A673 (cell line): ENCODE measurements at regions not wholly inside any gene's neighbourhood (a gene's known extent, or its start where the extent isn't known, plus 50 kb on each side); places are given as distances from the start of the nearest gene placed in this dataset.

Experiments used
- BruUV-seq: library from RNA; stranded (reverse); fragments of 400-500 nt; replicated peaks from 2 replicates; lab custom pipeline; 2021; lab: Mats Ljungman, UMichigan
- CTCF ChIA-PET: fragments of 300-600 bp; sonication (Branson Sonifier 250); formaldehyde crosslinking; loops from one replicate; lab custom pipeline; 2022; ENCODE audit warnings: antibody characterized with exemption; lab: Charles Lee
- POLR2A ChIA-PET: fragments of 300-600 bp; sonication (Branson Sonifier 250); formaldehyde crosslinking; loops from one replicate; lab custom pipeline; 2022; ENCODE audit warnings: antibody characterized with exemption; ENCODE audit not compliant: low non-redundant PET; lab: Charles Lee
- DNase-seq: peaks from one replicate; pipeline ENCODE4 v3.0.0-alpha.2; 2015; ENCODE audit warnings: low spot score
- H3K27ac ChIP-seq: fragments of 200-600 bp; sonication (generic); 2 replicates; pipeline ENCODE4 v1.5.1; 2016; ENCODE audit warnings: mixed run types, low read depth, mild to moderate bottlenecking, mixed read lengths, antibody characterized with exemption, low read length; ENCODE audit not compliant: poor library complexity, severe bottlenecking
- H3K27me3 ChIP-seq: fragments of 200-600 bp; sonication (generic); replicated peaks from 2 replicates; pipeline ENCODE4 v1.6.1; 2017; ENCODE audit warnings: mixed run types, low read depth, mild to moderate bottlenecking, mixed read lengths, antibody characterized with exemption, low read length; ENCODE audit not compliant: insufficient read depth, poor library complexity
- H3K36me3 ChIP-seq: fragments of 200-600 bp; sonication (generic); 2 replicates; pipeline ENCODE4 v1.6.1; 2016; ENCODE audit warnings: mixed run types, mild to moderate bottlenecking, mixed read lengths, antibody characterized with exemption, low read length; ENCODE audit not compliant: insufficient read depth, poor library complexity, severe bottlenecking
- H3K4me1 ChIP-seq: fragments of 200-600 bp; sonication (generic); 2 replicates; pipeline ENCODE4 v1.6.1; 2017; ENCODE audit warnings: mixed run types, mild to moderate bottlenecking, mixed read lengths, antibody characterized with exemption, low read length; ENCODE audit not compliant: insufficient read depth, poor library complexity, severe bottlenecking
- H3K4me3 ChIP-seq: fragments of 200-600 bp; sonication (generic); 2 replicates; pipeline ENCODE4 v1.5.1; 2016; ENCODE audit warnings: low read depth, mixed run types, mild to moderate bottlenecking, mixed read lengths, low read length; ENCODE audit not compliant: poor library complexity, severe bottlenecking
- H3K9me3 ChIP-seq: fragments of 200-600 bp; sonication (generic); 2 replicates; pipeline ENCODE4 v1.6.1; 2016; ENCODE audit warnings: mixed run types, low read depth, mild to moderate bottlenecking, mixed read lengths, antibody characterized with exemption, low read length; ENCODE audit not compliant: poor library complexity, severe bottlenecking
- EZH2 ChIP-seq: fragments of 200-600 bp; sonication (generic); IDR thresholded peaks from 2 replicates; pipeline ENCODE4 v1.6.1; 2017; ENCODE audit warnings: borderline replicate concordance, low read depth, mild to moderate bottlenecking, mixed read lengths, antibody characterized with exemption, low read length; ENCODE audit not compliant: poor library complexity, severe bottlenecking
- intact Hi-C: fragments of 100-400 bp; cut with micrococcal nuclease; formaldehyde crosslinking; loops from one replicate; pipeline ENCODE4 v1.10.0; 2022; ENCODE audit not compliant: unreplicated experiment
- TF ChIP-seq, protein P1 (sequence below): fragments of 300-800, 200-600 bp; sonication (generic); conservative IDR thresholded peaks from 2 replicates; pipeline ENCODE4 v1.5.1; 2017; ENCODE audit warnings: low read depth, mild to moderate bottlenecking, antibody characterized with exemption, low read length, moderate library complexity, mixed read lengths

DNA sequence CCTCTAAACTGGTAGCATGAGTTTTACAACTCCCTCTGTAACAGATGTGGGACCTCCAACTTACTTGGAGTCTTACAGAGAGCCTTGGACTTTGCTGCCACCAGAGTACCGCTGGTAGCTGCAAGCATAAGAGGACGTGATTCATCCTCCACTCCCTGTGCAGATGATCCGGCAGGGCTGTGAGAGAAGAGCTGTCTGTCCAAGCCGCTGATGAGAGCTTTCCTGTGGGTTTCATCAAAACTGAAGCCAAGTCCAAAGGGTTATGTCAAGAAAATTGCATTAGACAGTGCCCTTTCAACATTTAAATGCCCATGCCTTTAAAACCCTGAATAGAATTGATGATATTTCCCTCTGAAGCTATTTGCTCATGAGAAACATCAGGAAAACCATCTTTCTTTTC, 85.8 kb downstream of the LLPH start:
- no peaks in the 10 kb centered on the region for H3K36me3 ChIP-seq
- no TSS peak for BruUV-seq
- H3K27me3 ChIP-seq, result no peaks in the 10 kb centered on the region
- CTCF ChIA-PET, result no interaction called here
- no peak for DNase-seq
- H3K27ac ChIP-seq, result no peak overlapping the region
- intact Hi-C loops, result no loop called here
- H3K4me1 ChIP-seq, result peaks cover 13% of the 10 kb centered on the region
- H3K9me3 ChIP-seq, result no peaks in the 10 kb centered on the region
- TF ChIP-seq, protein P1, sequence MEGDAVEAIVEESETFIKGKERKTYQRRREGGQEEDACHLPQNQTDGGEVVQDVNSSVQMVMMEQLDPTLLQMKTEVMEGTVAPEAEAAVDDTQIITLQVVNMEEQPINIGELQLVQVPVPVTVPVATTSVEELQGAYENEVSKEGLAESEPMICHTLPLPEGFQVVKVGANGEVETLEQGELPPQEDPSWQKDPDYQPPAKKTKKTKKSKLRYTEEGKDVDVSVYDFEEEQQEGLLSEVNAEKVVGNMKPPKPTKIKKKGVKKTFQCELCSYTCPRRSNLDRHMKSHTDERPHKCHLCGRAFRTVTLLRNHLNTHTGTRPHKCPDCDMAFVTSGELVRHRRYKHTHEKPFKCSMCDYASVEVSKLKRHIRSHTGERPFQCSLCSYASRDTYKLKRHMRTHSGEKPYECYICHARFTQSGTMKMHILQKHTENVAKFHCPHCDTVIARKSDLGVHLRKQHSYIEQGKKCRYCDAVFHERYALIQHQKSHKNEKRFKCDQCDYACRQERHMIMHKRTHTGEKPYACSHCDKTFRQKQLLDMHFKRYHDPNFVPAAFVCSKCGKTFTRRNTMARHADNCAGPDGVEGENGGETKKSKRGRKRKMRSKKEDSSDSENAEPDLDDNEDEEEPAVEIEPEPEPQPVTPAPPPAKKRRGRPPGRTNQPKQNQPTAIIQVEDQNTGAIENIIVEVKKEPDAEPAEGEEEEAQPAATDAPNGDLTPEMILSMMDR, result no peak
- no peak for TF ChIP-seq EZH2
- H3K4me3 ChIP-seq, result no peak overlapping the region
- POLR2A ChIA-PET, result no interaction called here

DNA sequence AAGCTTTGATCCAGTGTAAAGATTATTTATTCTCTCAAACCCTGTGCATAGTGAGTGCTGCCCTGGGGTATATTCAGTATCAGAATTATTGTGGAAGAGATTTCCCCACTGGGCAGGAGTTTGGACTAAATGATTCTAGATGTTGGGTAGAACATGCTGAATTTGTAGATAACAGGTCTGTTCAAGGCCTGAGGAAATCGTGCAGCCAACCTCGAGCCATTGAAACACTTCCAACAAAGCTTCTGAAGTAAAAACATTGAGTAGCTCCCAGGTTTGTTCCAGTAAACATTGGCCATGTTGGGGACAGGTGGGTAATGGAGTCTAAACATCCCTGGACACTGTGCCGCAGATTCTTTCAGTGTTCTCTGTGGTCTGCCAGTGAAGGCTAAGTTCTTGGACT, 87.5 kb downstream of the LLPH start:
- no peaks in the 10 kb centered on the region for H3K27me3 ChIP-seq
- H3K27ac ChIP-seq, result no peak overlapping the region
- H3K36me3 ChIP-seq, result no peaks in the 10 kb centered on the region
- intact Hi-C loops, result no loop called here
- no peak overlapping the region for H3K4me3 ChIP-seq
- BruUV-seq, result no TSS peak
- H3K4me1 ChIP-seq, result no peaks in the 10 kb centered on the region
- H3K9me3 ChIP-seq, result no peaks in the 10 kb centered on the region
- CTCF ChIA-PET, result no interaction called here
- no peak for DNase-seq
- TF ChIP-seq, protein P1, result no peak
- no peak for TF ChIP-seq EZH2
- POLR2A ChIA-PET, result no interaction called here

DNA sequence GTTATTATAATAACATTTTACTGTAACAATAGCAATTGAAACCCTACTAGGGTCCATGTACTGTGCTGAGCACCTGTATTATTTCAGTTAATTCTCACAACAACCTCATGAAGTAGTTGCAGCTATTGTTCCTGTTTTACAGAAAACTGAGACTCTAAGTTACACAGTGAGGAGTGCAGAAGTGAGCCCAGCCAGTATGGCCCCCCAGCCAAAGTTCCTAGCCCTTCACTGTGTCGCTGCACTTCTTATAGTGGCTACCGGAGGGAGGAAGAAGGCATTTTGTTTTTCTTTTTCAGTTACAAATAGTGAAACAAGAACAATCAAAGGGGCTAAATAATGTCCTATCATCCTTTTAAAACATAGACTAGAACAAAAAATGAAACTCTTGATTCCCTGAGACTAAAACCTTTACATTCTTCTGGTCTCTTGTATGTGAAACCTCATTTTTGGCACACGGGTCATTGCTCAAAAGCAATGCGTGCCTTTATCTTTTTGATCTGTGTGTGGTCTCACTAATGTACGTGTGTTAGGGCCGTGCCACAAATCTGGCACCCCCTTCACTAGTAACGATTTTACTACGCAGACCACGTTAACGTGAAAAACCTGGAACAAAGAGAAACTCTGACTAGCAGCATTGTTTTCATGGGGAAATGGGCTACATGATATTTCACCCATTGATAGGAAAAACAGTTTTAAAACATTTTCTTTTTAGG, 88.7 kb downstream of the LLPH start:
- no peaks in the 10 kb centered on the region for H3K4me1 ChIP-seq
- TF ChIP-seq, protein P1, result no peak
- no peak for TF ChIP-seq EZH2
- H3K27me3 ChIP-seq, result no peaks in the 10 kb centered on the region
- H3K27ac ChIP-seq, result no peak overlapping the region
- BruUV-seq, result no TSS peak
- H3K36me3 ChIP-seq, result no peaks in the 10 kb centered on the region
- H3K4me3 ChIP-seq, result no peak overlapping the region
- no peak for DNase-seq
- ChIA-PET POLR2A (no interaction called here), CTCF (no interaction called here)
- no peaks in the 10 kb centered on the region for H3K9me3 ChIP-seq
- intact Hi-C loops, result no loop called here
